Gastroesophageal sphincter (tissue), 3 donors: ENCODE measurements at regions not wholly inside any gene's neighbourhood (a gene's known extent, or its start where the extent isn't known, plus 50 kb on each side); places are given as distances from the start of the nearest gene placed in this dataset.

ENCODE experiments used
- CTCF ChIP-seq, 4 experiments: fragments of 200-600 bp in 2 of 4; fragments of 450-650 bp in 2 of 4; sonication (generic) in 1 of 4; IDR thresholded peaks; one replicate each; pipeline ENCODE4 v1.5.1; 2017 to 2019; ENCODE audit warnings: antibody characterized with exemption in 4 of 4, mild to moderate bottlenecking in 2 of 4, moderate library complexity in 2 of 4
- EP300 ChIP-seq: sonication (generic); formaldehyde crosslinking; IDR thresholded peaks from one replicate; pipeline ENCODE4 v1.6.1; 2017; ENCODE audit warnings: antibody characterized with exemption, mild to moderate bottlenecking
- POLR2AphosphoS5 ChIP-seq: sonication (generic); formaldehyde crosslinking; IDR thresholded peaks from one replicate; pipeline ENCODE4 v1.6.1; 2017; ENCODE audit warnings: antibody characterized with exemption

- no peak for TF ChIP-seq POLR2AphosphoS5
- TF ChIP-seq CTCF (IDR thresholded peaks at IDR 0.05), result no peak
- no peak for TF ChIP-seq EP300
Measured at GRCh38 chr4:181323061-181323460, 920.1 kb upstream of the TENM3 start.
